ENCODE measurements at regions not wholly inside any gene's neighbourhood (a gene's known extent, or its start where the extent isn't known, plus 50 kb on each side); places are given as distances from the start of the nearest gene placed in this dataset.

- no peaks in the 10 kb centered on the region for H3K27me3 ChIP-seq
- no peaks in the 10 kb centered on the region for H3K36me3 ChIP-seq
- TF ChIP-seq CTCF (IDR thresholded peaks at IDR 0.05; ENCODE audit: low read depth, low read length) = no peak
- peaks cover 6% of the 10 kb centered on the region for H3K4me1 ChIP-seq (ENCODE audit: low read depth)
- no peaks in the 10 kb centered on the region for H3K9me3 ChIP-seq (ENCODE audit: low read depth)
- no peak overlapping the region for H3K4me3 ChIP-seq
- no peak for DNase-seq (ENCODE audit: low read depth in 1 of 2, low spot score in 1 of 2)
- no peak overlapping the region for H3K27ac ChIP-seq
Measured at GRCh38 chr1:43044572-43045361, 86.1 kb upstream of the SLC2A1 start.

GRCh38 chr1:43043695-43044094 lies 85.0 kb upstream of the SLC2A1 start:
- Histone ChIP-seq H3K27me3 (no peaks in the 10 kb centered on the region), H3K9me3 (ENCODE audit: low read depth) (no peaks in the 10 kb centered on the region), H3K27ac (no peak overlapping the region), H3K4me1 (ENCODE audit: low read depth) (peaks cover 6% of the 10 kb centered on the region), H3K4me3 (no peak overlapping the region), H3K36me3 (no peaks in the 10 kb centered on the region)
- TF ChIP-seq CTCF (IDR thresholded peaks at IDR 0.05; ENCODE audit: low read depth, low read length) = no peak
- no peak for DNase-seq (ENCODE audit: low read depth in 1 of 2, low spot score in 1 of 2)

GRCh38 chr1:43042773-43043457 lies 84.2 kb upstream of the SLC2A1 start:
- H3K9me3 ChIP-seq (ENCODE audit: low read depth) = no peaks in the 10 kb centered on the region
- no peak overlapping the region for H3K4me3 ChIP-seq
- TF ChIP-seq CTCF (IDR thresholded peaks at IDR 0.05; ENCODE audit: low read depth, low read length) = no peak

GRCh38 chr1:43042127-43042526 lies 83.5 kb upstream of the SLC2A1 start:
- H3K4me1 ChIP-seq (ENCODE audit: low read depth) = peaks cover 6% of the 10 kb centered on the region
- H3K27me3 ChIP-seq = no peaks in the 10 kb centered on the region
- H3K36me3 ChIP-seq = no peaks in the 10 kb centered on the region
- H3K27ac ChIP-seq = no peak overlapping the region
- DNase-seq (ENCODE audit: low read depth in 1 of 2, low spot score in 1 of 2) = no peak
- no peak for TF ChIP-seq CTCF (IDR thresholded peaks at IDR 0.05; ENCODE audit: low read depth, low read length)
- H3K4me3 ChIP-seq = no peak overlapping the region
- H3K9me3 ChIP-seq (ENCODE audit: low read depth) = no peaks in the 10 kb centered on the region

More at GRCh38 chr1:43042773-43043457, 84.2 kb upstream of the SLC2A1 start:
- Histone ChIP-seq H3K4me1 (ENCODE audit: low read depth) (peaks cover 6% of the 10 kb centered on the region), H3K36me3 (no peaks in the 10 kb centered on the region), H3K27me3 (no peaks in the 10 kb centered on the region), H3K27ac (no peak overlapping the region)
- DNase-seq (ENCODE audit: low read depth in 1 of 2, low spot score in 1 of 2) = no peak

GRCh38 chr1:43041591-43041990 lies 82.9 kb upstream of the SLC2A1 start:
- Histone ChIP-seq H3K27ac (no peak overlapping the region), H3K4me1 (ENCODE audit: low read depth) (peaks cover 6% of the 10 kb centered on the region), H3K4me3 (no peak overlapping the region), H3K36me3 (no peaks in the 10 kb centered on the region), H3K9me3 (ENCODE audit: low read depth) (no peaks in the 10 kb centered on the region), H3K27me3 (no peaks in the 10 kb centered on the region)
- no peak for DNase-seq (ENCODE audit: low read depth in 1 of 2, low spot score in 1 of 2)
- TF ChIP-seq CTCF (IDR thresholded peaks at IDR 0.05; ENCODE audit: low read depth, low read length) = no peak

Measured in cardiac muscle cell (in vitro differentiated cells and primary cell).